ENCODE measurements at regions not wholly inside any gene's neighbourhood (a gene's known extent, or its start where the extent isn't known, plus 50 kb on each side); places are given as distances from the start of the nearest gene placed in this dataset.
"Not testable (repeated sequence)": the region's sequence is repeated elsewhere in the genome, so short reads cannot be mapped to it uniquely, and the experiment has no call there.

DNA sequence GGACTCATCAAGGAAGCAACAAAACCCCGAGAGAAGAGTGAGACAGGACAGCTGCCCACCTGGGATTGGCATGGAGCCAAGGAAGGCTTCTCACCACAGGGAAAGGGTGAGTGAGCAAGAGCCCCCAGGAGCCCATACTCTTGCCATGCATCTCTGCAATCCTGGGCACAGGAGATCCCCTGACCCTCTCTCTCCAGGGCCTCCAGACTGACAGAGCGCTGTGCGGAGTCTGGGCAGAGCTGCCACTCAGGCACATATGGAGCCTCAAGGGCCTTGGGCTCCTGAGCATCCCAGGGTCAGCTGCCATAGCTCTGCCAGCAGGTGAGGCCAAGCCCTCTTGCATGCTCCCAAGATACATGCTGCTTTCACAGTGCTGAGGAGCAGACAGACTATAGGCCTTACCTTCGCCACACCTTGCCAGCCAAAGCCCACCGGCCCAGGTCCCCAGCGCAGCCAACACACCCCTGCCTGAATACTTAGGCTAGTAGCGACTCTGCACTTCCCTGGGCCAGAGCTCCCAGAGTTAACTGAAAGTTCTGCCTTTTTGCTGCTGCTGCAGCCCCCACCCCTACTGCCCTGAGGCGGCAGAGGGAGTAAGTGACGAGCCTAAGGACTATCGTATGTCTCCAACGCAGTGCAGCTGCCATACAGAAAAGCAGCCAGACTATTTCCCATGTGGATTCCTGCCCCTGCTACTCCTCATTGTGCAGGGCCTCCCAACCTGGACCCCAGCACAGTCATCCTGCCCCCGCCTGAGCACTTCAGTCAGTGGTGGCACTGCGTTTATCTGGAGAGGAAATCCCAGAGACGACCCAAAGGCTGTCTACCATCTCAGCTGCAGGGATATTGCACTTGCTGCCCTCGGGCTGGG is 251.6 kb downstream of the SPATA31A6 start:
- not testable (repeated sequence) for H3K79me2 ChIP-seq (ENCODE audit: insufficient read depth, low read length); DNase-seq; H3K4me2 ChIP-seq (ENCODE audit: insufficient read depth, low read length); H3K36me3 ChIP-seq (ENCODE audit: insufficient read depth, low read length); H4K20me1 ChIP-seq (ENCODE audit: insufficient read depth, low read length); H2AFZ ChIP-seq (ENCODE audit: low read depth, low read length); ATAC-seq (ENCODE audit: insufficient read depth, low read depth); H3K9me3 ChIP-seq (ENCODE audit: insufficient read depth, low read length, severe bottlenecking); H3K27me3 ChIP-seq (ENCODE audit: insufficient read depth, low read length, poor library complexity); H3K4me1 ChIP-seq (ENCODE audit: insufficient read depth, low read length); H3K4me3 ChIP-seq (ENCODE audit: low read depth in 1 of 2, low read length in 2 of 2); H3K27ac ChIP-seq (ENCODE audit: low read length); H3K9ac ChIP-seq (ENCODE audit: low read depth, low read length)

DNA sequence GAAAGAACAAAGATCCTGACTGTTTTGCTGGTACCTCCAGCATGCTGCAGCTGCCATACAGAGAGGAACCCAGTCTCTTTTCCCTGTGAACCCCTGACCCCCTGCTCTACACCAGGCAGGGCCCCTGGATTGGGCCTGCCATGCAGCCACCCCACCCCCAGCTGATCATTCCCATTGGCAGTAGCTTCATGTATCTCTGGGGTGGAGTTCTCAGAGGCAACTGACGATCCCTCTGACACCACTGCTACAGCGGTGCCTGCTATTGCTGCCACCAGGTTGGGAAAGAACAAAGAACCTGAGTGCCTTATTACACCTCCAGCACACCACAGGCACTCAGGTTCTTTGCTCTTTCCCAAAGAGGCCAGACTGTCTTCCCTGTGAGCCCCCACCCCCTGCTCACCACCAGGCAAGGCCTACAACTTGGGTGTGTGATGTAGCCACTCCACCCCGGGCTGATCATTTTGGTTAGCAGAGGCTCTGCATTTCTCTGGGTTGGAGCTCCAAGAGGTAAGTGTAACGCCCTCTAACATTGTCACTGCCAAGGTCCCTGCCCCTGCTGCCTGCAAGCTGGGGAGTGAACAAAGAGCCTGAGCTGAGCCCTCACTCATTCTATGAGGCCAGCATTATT is 252.4 kb downstream of the SPATA31A6 start:
- not testable (repeated sequence) for H3K79me2 ChIP-seq (ENCODE audit: insufficient read depth, low read length); H3K27ac ChIP-seq (ENCODE audit: low read length); ATAC-seq (ENCODE audit: insufficient read depth, low read depth); DNase-seq; H3K4me1 ChIP-seq (ENCODE audit: insufficient read depth, low read length); H4K20me1 ChIP-seq (ENCODE audit: insufficient read depth, low read length); H2AFZ ChIP-seq (ENCODE audit: low read depth, low read length); H3K27me3 ChIP-seq (ENCODE audit: insufficient read depth, low read length, poor library complexity); H3K4me3 ChIP-seq (ENCODE audit: low read depth in 1 of 2, low read length in 2 of 2); H3K9me3 ChIP-seq (ENCODE audit: insufficient read depth, low read length, severe bottlenecking); H3K4me2 ChIP-seq (ENCODE audit: insufficient read depth, low read length); H3K9ac ChIP-seq (ENCODE audit: low read depth, low read length); H3K36me3 ChIP-seq (ENCODE audit: insufficient read depth, low read length)

DNA sequence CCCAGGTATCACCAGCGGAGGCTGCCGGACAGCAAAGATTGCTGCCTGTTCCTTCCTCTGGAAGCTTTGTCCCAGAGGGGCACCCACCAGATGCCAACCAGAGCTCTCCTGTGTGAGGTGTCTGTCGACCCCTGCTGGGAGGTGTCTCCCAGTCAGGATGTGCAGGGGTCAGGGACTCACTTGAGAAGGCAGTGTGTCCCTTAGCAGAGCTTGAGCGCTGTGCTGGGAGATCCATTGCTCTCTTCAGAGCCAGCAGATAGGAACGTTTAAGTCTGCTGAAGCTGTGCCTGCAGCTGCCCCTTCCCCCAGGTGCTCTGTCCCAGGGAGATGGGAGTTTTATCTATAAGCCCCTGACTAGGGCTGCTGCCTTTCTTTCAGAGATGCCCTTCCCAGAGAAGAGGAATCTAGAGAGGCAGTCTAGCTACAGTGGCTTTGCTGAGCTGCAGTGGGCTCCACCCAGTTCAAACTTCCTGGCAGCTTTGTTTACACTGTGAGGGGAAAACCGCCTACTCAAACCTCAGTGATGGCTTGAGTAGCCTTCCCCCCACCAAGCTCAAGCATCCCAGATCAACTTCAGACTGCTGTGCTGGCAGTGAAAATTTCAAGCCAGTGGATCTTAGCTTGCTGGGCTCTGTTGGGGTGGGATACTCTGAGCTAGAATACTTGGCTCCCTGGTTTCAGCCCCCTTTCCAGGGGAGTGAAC is 253.7 kb downstream of the SPATA31A6 start:
- not testable (repeated sequence) for ATAC-seq (ENCODE audit: insufficient read depth, low read depth); H3K4me2 ChIP-seq (ENCODE audit: insufficient read depth, low read length); H2AFZ ChIP-seq (ENCODE audit: low read depth, low read length); H4K20me1 ChIP-seq (ENCODE audit: insufficient read depth, low read length); DNase-seq; H3K79me2 ChIP-seq (ENCODE audit: insufficient read depth, low read length); H3K27me3 ChIP-seq (ENCODE audit: insufficient read depth, low read length, poor library complexity); H3K9ac ChIP-seq (ENCODE audit: low read depth, low read length); H3K9me3 ChIP-seq (ENCODE audit: insufficient read depth, low read length, severe bottlenecking); H3K27ac ChIP-seq (ENCODE audit: low read length); H3K36me3 ChIP-seq (ENCODE audit: insufficient read depth, low read length); H3K4me3 ChIP-seq (ENCODE audit: low read depth in 1 of 2, low read length in 2 of 2); H3K4me1 ChIP-seq (ENCODE audit: insufficient read depth, low read length)

DNA sequence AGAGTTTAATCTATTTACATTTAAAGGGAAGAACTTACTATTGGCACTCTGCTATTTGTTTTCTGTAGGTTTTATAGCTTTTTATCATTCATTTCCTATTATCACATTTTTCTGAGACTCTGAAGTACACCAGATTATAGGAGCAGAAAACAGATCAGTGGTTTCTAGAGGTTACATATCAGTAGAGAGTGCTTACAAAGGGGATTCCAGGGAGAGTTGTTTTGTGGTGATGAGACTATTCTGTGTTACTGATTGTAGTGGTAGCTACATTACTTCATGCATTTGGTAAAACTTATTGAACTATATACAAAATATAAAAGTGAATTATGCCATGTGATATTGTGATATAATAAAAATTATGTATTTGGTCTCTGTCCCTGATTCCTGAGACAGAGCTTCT is 259.2 kb downstream of the SPATA31A6 start:
- H3K9me3 ChIP-seq (ENCODE audit: insufficient read depth, low read length, severe bottlenecking): not testable (repeated sequence)

DNA sequence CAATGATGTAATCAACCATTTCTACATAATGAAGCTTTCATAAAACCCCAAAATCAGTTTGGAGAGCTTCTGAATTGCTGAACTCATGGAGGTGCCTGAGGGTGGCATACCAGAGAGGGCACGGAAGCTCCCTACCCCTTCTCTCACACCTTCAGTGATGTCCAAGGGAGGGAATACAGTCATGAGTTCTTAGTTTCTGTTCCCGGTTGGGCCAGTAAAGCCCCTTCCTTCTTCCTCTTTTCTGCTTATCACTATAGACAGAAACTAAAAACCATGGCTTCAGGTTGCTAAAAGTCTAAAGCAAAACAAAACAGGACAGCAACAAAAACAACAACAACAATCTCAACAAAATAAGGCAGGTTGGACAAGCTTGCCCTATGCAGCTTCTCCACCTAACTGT is 260.0 kb downstream of the SPATA31A6 start:
- not testable (repeated sequence) for H3K9ac ChIP-seq (ENCODE audit: low read depth, low read length); DNase-seq; H3K4me1 ChIP-seq (ENCODE audit: insufficient read depth, low read length); H3K79me2 ChIP-seq (ENCODE audit: insufficient read depth, low read length); H3K4me2 ChIP-seq (ENCODE audit: insufficient read depth, low read length); H3K27ac ChIP-seq (ENCODE audit: low read length); H3K36me3 ChIP-seq (ENCODE audit: insufficient read depth, low read length); H3K9me3 ChIP-seq (ENCODE audit: insufficient read depth, low read length, severe bottlenecking); ATAC-seq (ENCODE audit: insufficient read depth, low read depth); H3K27me3 ChIP-seq (ENCODE audit: insufficient read depth, low read length, poor library complexity); H3K4me3 ChIP-seq (ENCODE audit: low read depth in 1 of 2, low read length in 2 of 2); H4K20me1 ChIP-seq (ENCODE audit: insufficient read depth, low read length); H2AFZ ChIP-seq (ENCODE audit: low read depth, low read length)

More for the DNA sequence above, 259.2 kb downstream of the SPATA31A6 start:
- not testable (repeated sequence) for H3K4me3 ChIP-seq (ENCODE audit: low read depth in 1 of 2, low read length in 2 of 2); DNase-seq; H3K4me2 ChIP-seq (ENCODE audit: insufficient read depth, low read length); H3K27ac ChIP-seq (ENCODE audit: low read length); H3K27me3 ChIP-seq (ENCODE audit: insufficient read depth, low read length, poor library complexity); H3K4me1 ChIP-seq (ENCODE audit: insufficient read depth, low read length); H4K20me1 ChIP-seq (ENCODE audit: insufficient read depth, low read length); H3K79me2 ChIP-seq (ENCODE audit: insufficient read depth, low read length); H3K36me3 ChIP-seq (ENCODE audit: insufficient read depth, low read length); H2AFZ ChIP-seq (ENCODE audit: low read depth, low read length); H3K9ac ChIP-seq (ENCODE audit: low read depth, low read length); ATAC-seq (ENCODE audit: insufficient read depth, low read depth)

DNA sequence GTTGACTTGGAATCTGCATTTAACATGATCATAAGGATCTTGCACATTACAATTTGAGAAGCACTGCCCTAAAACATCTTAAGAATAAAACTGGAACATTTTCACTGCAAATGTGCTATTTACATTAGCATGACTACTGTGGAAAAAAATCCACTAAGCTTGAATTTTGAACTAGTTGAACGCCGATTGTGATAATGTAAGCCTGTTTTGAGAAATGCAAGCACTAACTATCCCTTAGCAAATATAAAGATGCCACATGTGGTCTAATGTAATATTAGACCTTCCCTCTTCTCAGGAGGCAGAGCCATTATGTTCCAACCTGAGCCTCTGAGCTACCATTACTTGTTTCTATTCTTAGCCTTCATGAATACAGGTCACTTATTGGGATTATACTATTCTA is 278.0 kb downstream of the SPATA31A6 start:
- H3K4me1 ChIP-seq (ENCODE audit: insufficient read depth, low read length); H4K20me1 ChIP-seq (ENCODE audit: insufficient read depth, low read length); H3K9me3 ChIP-seq (ENCODE audit: insufficient read depth, low read length, severe bottlenecking); H3K4me3 ChIP-seq (ENCODE audit: low read depth in 1 of 2, low read length in 2 of 2); ATAC-seq (ENCODE audit: insufficient read depth, low read depth); H3K79me2 ChIP-seq (ENCODE audit: insufficient read depth, low read length); H2AFZ ChIP-seq (ENCODE audit: low read depth, low read length); H3K4me2 ChIP-seq (ENCODE audit: insufficient read depth, low read length); H3K9ac ChIP-seq (ENCODE audit: low read depth, low read length); DNase-seq; H3K27me3 ChIP-seq (ENCODE audit: insufficient read depth, low read length, poor library complexity); H3K36me3 ChIP-seq (ENCODE audit: insufficient read depth, low read length); H3K27ac ChIP-seq (ENCODE audit: low read length): not testable (repeated sequence)

DNA sequence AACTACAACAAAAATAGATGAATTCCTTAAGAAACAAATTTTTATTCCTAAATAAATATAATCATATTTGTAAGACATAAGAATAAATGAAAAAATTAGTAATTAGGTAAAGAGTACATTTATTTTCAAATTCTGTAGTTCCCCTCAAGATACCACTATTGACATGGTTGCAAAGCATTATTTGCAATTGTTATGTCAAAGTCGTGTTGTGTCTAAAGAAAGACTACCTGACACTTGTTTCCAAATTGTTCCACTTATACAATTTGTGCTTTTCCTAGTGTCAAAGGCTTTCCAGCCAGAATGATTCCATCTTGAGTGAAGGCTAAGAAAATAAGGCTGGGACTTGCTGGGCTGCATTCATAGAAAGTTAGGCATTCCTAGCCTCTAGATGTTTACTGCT is 278.4 kb downstream of the SPATA31A6 start:
- not testable (repeated sequence) for H3K9ac ChIP-seq (ENCODE audit: low read depth, low read length); H3K4me1 ChIP-seq (ENCODE audit: insufficient read depth, low read length); ATAC-seq (ENCODE audit: insufficient read depth, low read depth); H3K4me2 ChIP-seq (ENCODE audit: insufficient read depth, low read length); H4K20me1 ChIP-seq (ENCODE audit: insufficient read depth, low read length); H3K27ac ChIP-seq (ENCODE audit: low read length); H2AFZ ChIP-seq (ENCODE audit: low read depth, low read length); H3K9me3 ChIP-seq (ENCODE audit: insufficient read depth, low read length, severe bottlenecking); H3K36me3 ChIP-seq (ENCODE audit: insufficient read depth, low read length); H3K79me2 ChIP-seq (ENCODE audit: insufficient read depth, low read length); H3K27me3 ChIP-seq (ENCODE audit: insufficient read depth, low read length, poor library complexity); H3K4me3 ChIP-seq (ENCODE audit: low read depth in 1 of 2, low read length in 2 of 2); DNase-seq

DNA sequence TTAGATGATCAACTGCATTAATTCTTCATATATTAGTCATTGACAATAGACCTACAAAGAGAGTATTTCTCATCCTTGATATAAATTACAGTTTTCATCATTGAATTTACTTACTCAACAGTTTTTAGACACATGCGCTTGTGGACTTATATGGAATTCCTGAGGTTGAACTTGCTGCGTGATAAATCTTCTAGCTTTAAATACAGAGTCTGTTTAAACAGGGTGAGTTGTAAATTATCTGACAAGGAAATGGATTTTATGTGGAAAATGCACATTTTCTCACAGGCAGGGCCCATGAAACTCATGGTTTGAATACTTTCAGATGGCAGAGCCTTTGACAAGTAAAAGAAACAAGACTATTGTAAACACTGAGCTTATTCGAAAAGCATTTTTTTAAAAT is 280.5 kb downstream of the SPATA31A6 start:
- not testable (repeated sequence) for ATAC-seq (ENCODE audit: insufficient read depth, low read depth); H3K79me2 ChIP-seq (ENCODE audit: insufficient read depth, low read length); H3K4me1 ChIP-seq (ENCODE audit: insufficient read depth, low read length); DNase-seq; H2AFZ ChIP-seq (ENCODE audit: low read depth, low read length); H3K27ac ChIP-seq (ENCODE audit: low read length); H3K36me3 ChIP-seq (ENCODE audit: insufficient read depth, low read length); H3K4me2 ChIP-seq (ENCODE audit: insufficient read depth, low read length); H3K9ac ChIP-seq (ENCODE audit: low read depth, low read length); H3K9me3 ChIP-seq (ENCODE audit: insufficient read depth, low read length, severe bottlenecking); H3K27me3 ChIP-seq (ENCODE audit: insufficient read depth, low read length, poor library complexity); H3K4me3 ChIP-seq (ENCODE audit: low read depth in 1 of 2, low read length in 2 of 2); H4K20me1 ChIP-seq (ENCODE audit: insufficient read depth, low read length)

All from DND-41 (cell line).